GM19193 (cell line): ENCODE measurements at regions not wholly inside any gene's neighbourhood (a gene's known extent, or its start where the extent isn't known, plus 50 kb on each side); places are given as distances from the start of the nearest gene placed in this dataset.

ENCODE experiments used
- POLR2A ChIP-seq: IDR thresholded peaks from 4 replicates; pipeline ENCODE4 v1.6.1; 2011; ENCODE audit not compliant: insufficient read depth, insufficient read length; ENCODE audit errors: extremely low read depth

DNA sequence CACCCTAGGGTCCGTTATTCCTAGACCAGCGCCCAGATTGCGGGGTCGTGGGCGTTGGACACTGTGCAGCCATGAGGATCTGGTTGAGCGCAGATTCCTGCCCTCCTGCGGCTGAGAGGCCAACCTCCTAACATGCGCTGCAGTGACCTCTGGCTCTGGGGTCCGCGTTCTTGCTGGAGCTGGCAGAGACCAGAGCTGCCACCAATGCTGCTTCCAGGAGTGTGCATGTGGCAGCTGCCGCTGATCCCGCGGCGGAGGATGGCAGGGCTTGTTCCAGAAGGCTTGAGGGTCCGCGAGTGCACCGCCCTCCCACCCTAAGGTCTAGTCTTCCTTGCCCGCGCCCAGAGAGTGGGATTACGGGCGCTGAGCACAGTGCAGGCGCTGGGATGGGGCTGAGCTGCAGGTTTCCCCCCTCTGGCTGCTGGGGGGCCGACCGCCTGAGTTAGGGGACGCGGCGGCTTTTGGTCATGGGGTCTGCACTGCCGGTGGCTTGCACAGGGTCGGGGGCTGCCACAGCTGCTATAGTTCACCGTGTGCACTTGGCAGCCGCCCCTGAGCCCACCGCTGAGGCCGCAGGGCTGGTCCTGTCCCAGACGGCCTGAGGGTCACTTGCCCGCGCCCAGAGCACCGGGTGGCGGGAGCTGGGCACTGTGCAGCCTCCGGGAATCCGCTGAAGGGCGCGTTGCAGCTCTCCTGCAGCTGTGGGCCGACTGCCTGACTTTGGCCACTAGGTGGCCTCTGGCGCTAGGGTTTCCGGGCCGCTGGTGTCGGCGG, 145.9 kb downstream of the CCDC74A start:
- TF ChIP-seq POLR2A, result no peak

DNA sequence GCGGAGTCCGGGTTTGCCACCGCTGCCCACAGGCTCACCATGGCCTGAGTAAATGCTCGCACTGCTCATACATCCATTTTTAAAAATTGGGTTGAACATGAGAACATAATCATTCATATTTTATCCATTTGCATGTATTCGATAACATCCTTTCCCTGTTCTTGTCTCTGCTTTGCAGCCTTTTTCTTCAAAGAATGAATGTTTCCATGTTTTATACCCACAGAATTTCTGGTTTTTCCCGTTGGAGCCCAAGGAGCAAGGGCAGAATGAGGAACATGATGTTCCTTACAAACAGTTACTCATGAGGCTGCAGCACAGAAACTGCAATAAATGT, 146.5 kb downstream of the CCDC74A start:
- no peak for TF ChIP-seq POLR2A

DNA sequence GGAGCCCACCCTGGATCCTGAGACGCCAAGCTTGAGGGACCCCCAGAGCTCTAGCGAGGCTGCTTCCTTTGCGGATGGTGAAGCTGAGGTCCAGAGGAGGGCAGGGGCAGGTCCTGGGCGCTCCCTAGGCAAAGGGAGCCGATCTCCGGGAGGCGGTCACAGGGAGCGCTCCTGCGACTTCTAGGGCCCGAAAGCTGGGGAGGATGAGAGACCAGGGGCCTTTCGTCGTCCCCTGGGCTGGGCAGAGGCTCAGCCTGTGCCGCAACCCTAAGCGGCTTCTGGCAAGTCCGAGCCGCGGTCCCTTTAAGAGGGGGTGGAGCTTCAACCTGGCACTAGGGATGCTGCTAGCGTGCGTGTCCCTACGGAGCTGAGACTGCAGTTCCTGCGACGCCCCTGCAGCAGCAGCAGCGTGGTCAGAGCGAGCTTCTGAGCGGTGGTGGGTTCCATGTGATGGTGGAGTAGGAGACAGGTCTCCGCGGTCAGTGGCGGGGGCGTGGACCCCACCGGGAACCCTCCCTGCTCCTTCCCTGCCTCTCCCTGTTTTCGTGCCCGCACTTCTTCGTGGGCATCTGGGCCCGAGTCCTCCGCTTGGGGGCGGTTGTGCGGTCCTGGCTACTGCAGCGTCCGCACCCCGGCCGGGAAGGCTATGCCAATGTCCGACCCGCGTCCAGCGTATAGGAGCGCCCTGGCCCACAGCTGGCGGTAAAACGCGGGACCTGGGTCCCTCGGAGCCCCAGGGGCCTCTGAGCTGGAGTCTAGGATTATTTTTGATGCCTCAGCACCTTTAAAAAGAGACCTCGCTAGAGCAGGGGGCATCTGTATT, 154.6 kb downstream of the CCDC74A start:
- peak; percentile 65 for TF ChIP-seq POLR2A

GRCh38 chr2:131724019-131724418, 196.3 kb downstream of the CCDC74A start:
- no peak for TF ChIP-seq POLR2A

DNA sequence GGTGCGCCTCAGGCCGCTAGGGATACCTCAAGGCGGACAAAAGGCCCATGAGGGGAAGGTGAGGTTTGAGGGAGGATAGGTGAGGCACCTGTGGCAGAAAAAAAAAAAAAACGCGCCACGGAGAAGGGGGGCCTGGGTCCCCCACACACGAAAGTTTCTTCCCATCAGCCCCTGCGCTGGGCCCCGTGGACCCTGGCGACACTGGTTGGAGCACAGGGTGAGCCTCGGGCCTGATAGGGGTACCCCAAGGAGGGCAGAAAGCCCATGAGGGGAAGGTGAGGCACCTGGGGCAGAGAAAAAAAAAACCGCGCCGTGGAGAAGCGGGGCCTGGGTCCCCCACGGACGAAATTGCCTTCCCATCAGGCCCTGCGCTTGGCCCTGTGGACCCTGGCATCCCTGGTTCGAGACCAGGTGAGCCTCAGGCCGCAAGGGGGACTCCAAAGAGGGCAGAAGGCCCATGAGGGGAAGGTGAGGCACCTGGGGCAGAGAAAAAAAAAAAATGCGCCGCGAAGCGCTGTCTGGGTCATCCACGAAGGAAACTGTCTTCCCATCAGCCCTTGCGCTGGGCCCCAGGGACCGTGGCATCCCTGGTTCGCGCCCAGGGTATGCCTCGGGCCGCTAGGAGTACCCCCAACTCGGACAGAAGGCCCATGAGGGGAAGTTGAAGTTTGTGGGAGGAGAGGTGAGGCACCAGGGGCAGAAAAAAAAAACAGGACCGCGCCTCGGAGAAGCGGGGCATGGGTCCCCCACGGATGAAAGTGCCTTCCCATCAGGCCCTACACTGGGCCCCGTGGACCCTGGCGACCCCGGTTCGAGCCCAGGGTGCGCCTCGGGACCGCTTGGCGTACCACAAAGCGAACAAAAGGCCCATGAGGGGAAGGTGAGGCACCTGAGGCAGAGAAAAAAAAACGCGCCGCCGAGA, 226.2 kb downstream of the CCDC74A start:
- no peak for TF ChIP-seq POLR2A

DNA sequence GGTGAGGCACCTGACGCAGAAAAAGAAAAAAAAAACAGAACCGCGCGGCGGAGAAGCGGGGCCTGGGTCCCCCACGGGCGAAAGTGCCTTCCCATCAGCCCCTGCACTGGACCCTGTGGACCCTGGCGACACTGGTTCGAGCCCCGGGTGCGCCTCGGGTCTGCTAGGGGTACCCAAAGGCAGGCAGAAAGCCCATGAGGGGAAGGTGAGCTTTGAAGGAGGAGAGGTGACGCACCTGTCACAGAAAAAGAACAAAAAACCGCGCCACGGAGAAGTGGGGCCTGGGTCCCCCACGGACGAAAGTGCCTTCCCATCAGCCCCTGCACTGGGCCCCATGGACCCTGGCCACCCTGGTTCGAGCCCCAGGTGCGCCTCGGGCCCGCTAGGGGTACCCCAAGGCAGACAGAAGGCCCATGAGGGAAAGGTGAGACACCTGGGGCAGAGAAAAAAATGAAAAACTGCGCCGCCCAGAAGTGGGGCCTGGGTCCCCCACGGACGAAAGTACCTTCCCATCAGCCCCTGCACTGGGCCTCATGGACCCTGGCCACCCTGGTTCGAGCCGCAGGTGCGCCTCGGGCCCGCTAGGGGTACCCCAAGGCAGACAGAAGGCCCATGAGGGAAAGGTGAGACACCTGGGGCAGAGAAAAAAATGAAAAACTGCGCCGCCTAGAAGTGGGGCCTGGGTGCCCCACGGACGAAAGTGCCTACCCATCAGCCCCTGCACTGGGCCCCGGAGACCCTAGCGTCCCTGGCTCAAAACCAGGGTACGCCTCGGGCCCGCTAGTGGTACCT, 227.4 kb downstream of the CCDC74A start:
- no peak for TF ChIP-seq POLR2A

- no peak for TF ChIP-seq POLR2A
Observed at GRCh38 chr2:131756141-131756907, 228.6 kb downstream of the CCDC74A start.

DNA sequence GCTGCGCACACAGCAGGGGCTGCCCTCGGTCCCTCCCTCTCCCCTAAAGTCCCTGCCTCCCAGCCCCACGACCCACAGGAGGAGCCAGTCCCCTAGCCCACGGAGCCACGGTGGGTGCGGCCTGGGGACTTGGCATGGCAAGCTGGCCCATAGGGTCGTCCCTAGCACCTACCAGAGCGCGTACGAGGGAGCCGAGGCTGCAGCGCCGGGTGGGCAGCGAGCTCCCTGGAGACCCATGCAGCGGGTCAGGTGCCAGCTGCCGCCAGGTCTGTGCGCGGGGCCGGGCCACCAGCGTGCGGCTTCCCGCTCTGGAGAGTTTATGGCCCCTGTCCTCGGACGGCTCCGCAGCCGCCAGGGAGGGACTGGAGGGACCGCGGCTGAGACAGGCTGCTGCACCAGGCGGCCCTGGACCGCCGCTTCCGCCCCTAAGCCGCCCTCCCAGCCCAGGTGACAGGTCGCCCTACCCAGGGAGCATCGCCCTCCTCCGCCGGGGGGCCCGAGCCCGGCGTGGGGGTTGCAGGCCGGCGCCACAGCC, 273.6 kb downstream of the CCDC74A start:
- TF ChIP-seq POLR2A, result no peak

- no peak for TF ChIP-seq POLR2A
Observed at GRCh38 chr2:131827481-131828163, 299.9 kb downstream of the CCDC74A start.

DNA sequence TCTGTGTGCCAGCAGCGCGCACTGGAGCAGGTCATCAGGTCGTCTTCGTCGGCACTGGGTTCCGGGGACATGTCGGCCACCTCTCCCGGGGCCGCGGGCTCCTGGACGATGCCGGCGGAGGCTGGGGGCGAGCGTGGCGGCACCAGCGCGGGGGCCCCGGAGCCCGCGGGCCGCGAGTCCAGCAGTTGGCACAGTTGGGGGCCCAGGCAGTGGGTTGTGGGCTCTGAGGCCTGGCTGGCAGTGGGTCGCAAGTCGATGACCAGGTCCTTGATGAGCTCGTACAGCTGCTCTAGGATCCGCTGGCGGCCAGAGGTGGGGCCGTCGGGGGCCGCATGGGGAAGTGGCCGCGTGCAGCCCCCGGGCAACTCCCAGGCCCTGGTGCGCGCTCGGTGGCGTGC, 300.5 kb downstream of the CCDC74A start:
- TF ChIP-seq POLR2A, result no peak

- no peak for TF ChIP-seq POLR2A
Observed at GRCh38 chr2:131835621-131836091, 308.0 kb downstream of the CCDC74A start.
